K562 (cell line): ENCODE measurements at regions not wholly inside any gene's neighbourhood (a gene's known extent, or its start where the extent isn't known, plus 50 kb on each side); places are given as distances from the start of the nearest gene placed in this dataset.

Experiments
- ATAC-seq: fragments of 200-7000 bp; cut with Tn5 transposase; 3 replicates; pipeline ENCODE4 v1.9.1; 2020; ENCODE audit warnings: moderate library complexity
- BruUV-seq: library from RNA; stranded (reverse); fragments of 400-500 nt; replicated peaks from 2 replicates; lab custom pipeline; 2021; lab: Mats Ljungman, UMichigan
- CTCF ChIA-PET: fragments of 300-600 bp; formaldehyde crosslinking; extraction: SDS; loops from one replicate; lab custom pipeline; 2021; ENCODE audit warnings: low intra/inter-chr PET ratio; lab: Yijun Ruan, JAX
- POLR2A ChIA-PET: fragments of 300-600, 350-650 bp; sonication (Branson Sonifier 250); formaldehyde crosslinking; extraction: SDS; loops from one replicate; lab custom pipeline; 2021; ENCODE audit warnings: antibody characterized with exemption, inconsistent platforms; lab: Yijun Ruan, JAX
- DNase-seq, 4 experiments: peaks; one replicate each; pipeline versions ENCODE4 v3.0.0 to v3.0.0-alpha.2; 2011 to 2018; ENCODE audit warnings: low spot score in 3 of 4, mixed read lengths in 3 of 4; ENCODE audit errors: extremely low read depth in 1 of 4
- FAIRE-seq: peaks from 2 replicates; lab custom pipeline; 2011; peaks lifted over from hg19 to GRCh38; lab: Jason Lieb, UNC
- H2AFZ ChIP-seq: 2 replicates; pipeline ENCODE4 v1.6.0; 2011; ENCODE audit warnings: low read depth, low read length, control low read depth, inconsistent platforms
- H3K27ac ChIP-seq: fragments of 200-600 bp; 3 replicates; pipeline ENCODE4 v1.8.0; 2011; ENCODE audit warnings: low read depth, mild to moderate bottlenecking, control low read depth, inconsistent platforms, low read length, moderate library complexity, mixed read lengths; ENCODE audit errors: extremely low read depth
- H3K27me3 ChIP-seq, 2 experiments: fragments of 300-600 bp in 1 of 2; 2 replicates in 1 of 2; 3 replicates in 1 of 2; pipeline versions ENCODE4 v1.6.0 to v1.8.0; 2011; ENCODE audit warnings: inconsistent platforms in 2 of 2, low read length in 2 of 2, mild to moderate bottlenecking in 1 of 2, mixed read lengths in 1 of 2, moderate library complexity in 1 of 2; ENCODE audit not compliant: control insufficient read depth in 2 of 2, insufficient read depth in 2 of 2
- H3K36me3 ChIP-seq: fragments of 300-600 bp; 3 replicates; pipeline ENCODE4 v1.8.0; 2011; ENCODE audit warnings: mild to moderate bottlenecking, low read length, inconsistent platforms; ENCODE audit not compliant: control insufficient read depth, insufficient read depth
- H3K4me1 ChIP-seq, 2 experiments: fragments of 200-600 bp in 1 of 2; replicated peaks in 1 of 2; 2 replicates in 1 of 2; 3 replicates in 1 of 2; pipeline versions ENCODE4 v1.5.1 to v1.8.0; 2011; ENCODE audit warnings: inconsistent platforms in 2 of 2, low read length in 2 of 2, mild to moderate bottlenecking in 1 of 2, mixed read lengths in 1 of 2, moderate library complexity in 1 of 2; ENCODE audit not compliant: control insufficient read depth in 2 of 2, insufficient read depth in 2 of 2
- H3K4me2 ChIP-seq: 2 replicates; pipeline ENCODE4 v1.6.1; 2011; ENCODE audit warnings: low read length, control low read depth, inconsistent platforms, mixed read lengths; ENCODE audit not compliant: insufficient read depth
- H3K4me3 ChIP-seq: fragments of 200-600 bp; sonication (generic), shearing (Covaris generic); 2 replicates; pipeline ENCODE4 v1.5.1; 2016; ENCODE audit warnings: control low read depth, inconsistent platforms
- H3K79me2 ChIP-seq: fragments of 200-600 bp; 3 replicates; pipeline ENCODE4 v1.8.0; 2011; ENCODE audit warnings: low read length, inconsistent platforms; ENCODE audit not compliant: control insufficient read depth, insufficient read depth
- H3K9ac ChIP-seq, 2 experiments: 2 replicates each; pipeline versions ENCODE4 v1.6.0 to v1.6.1; 2011; ENCODE audit warnings: low read depth in 2 of 2, low read length in 2 of 2, control low read depth in 1 of 2, inconsistent platforms in 1 of 2, mild to moderate bottlenecking in 1 of 2, mixed read lengths in 1 of 2; ENCODE audit not compliant: insufficient read depth in 1 of 2
- H3K9me1 ChIP-seq: one replicate; pipeline ENCODE4 v1.6.0; 2011; ENCODE audit warnings: inconsistent platforms, mild to moderate bottlenecking, low read length, moderate library complexity; ENCODE audit not compliant: control insufficient read depth, insufficient read depth
- H3K9me3 ChIP-seq: replicated peaks from 2 replicates; pipeline ENCODE4 v1.5.1; 2011; ENCODE audit warnings: low read depth, low read length, inconsistent platforms; ENCODE audit not compliant: control insufficient read depth, insufficient read depth
- H4K20me1 ChIP-seq: replicated peaks from 2 replicates; pipeline ENCODE4 v1.6.1; 2011; ENCODE audit warnings: low read length, inconsistent platforms, mixed read lengths; ENCODE audit not compliant: control insufficient read depth, insufficient read depth
- ATF1 ChIP-seq, 2 experiments: fragments of 450-650 bp in 1 of 2; IDR thresholded peaks; 2 replicates each; pipeline ENCODE4 v1.6.1; 2016; ENCODE audit warnings: missing compliant biosample characterization in 1 of 2, missing genetic modification characterization in 1 of 2
- DPF2 ChIP-seq: fragments of 450-650 bp; IDR thresholded peaks from 2 replicates; pipeline ENCODE4 v1.6.1; 2016
- EHMT2 ChIP-seq: fragments of 450-650 bp; IDR thresholded peaks from 2 replicates; pipeline ENCODE4 v1.6.1; 2018; ENCODE audit warnings: antibody characterized with exemption
- FOXP1 ChIP-seq: sonication (generic); formaldehyde crosslinking; IDR thresholded peaks from 2 replicates; pipeline ENCODE4 v1.8.0; 2022; ENCODE audit warnings: mild to moderate bottlenecking, missing genetic modification reagents
- HDAC3 ChIP-seq: fragments of 450-650 bp; IDR thresholded peaks from 2 replicates; pipeline ENCODE4 v1.6.1; 2018; ENCODE audit warnings: borderline replicate concordance, mild to moderate bottlenecking, moderate library complexity; ENCODE audit not compliant: partially characterized antibody
- HMGN3 ChIP-seq: IDR thresholded peaks from 2 replicates; pipeline ENCODE4 v1.6.1; 2011; ENCODE audit warnings: borderline replicate concordance, low read depth, mild to moderate bottlenecking, mixed read lengths, low read length; ENCODE audit not compliant: insufficient read length; ENCODE audit errors: extremely low read depth
- MAFG ChIP-seq: fragments of 450-650 bp; conservative IDR thresholded peaks from 2 replicates; pipeline ENCODE4 v1.6.1; 2016; ENCODE audit warnings: missing genetic modification characterization, missing compliant biosample characterization
- NFXL1 ChIP-seq: fragments of 450-650 bp; formaldehyde crosslinking; IDR thresholded peaks from 2 replicates; pipeline ENCODE4 v1.4.0; 2021; ENCODE audit warnings: mild to moderate bottlenecking
- PCBP1 ChIP-seq: fragments of 200-400 bp; formaldehyde crosslinking; IDR thresholded peaks from 2 replicates; pipeline ENCODE4 v1.6.1; 2018; ENCODE audit warnings: mild to moderate bottlenecking, low read depth, low read length; ENCODE audit not compliant: poor library complexity, severe bottlenecking
- RBM17 ChIP-seq: fragments of 200-400 bp; formaldehyde crosslinking; IDR thresholded peaks from 2 replicates; pipeline ENCODE4 v1.6.1; 2017; ENCODE audit warnings: low read depth, mild to moderate bottlenecking, low read length, borderline replicate concordance
- SFPQ ChIP-seq: fragments of 200-400 bp; formaldehyde crosslinking; IDR thresholded peaks from 2 replicates; pipeline ENCODE4 v1.6.1; 2017; ENCODE audit warnings: mild to moderate bottlenecking, low read depth, low read length, moderate library complexity
- SLC30A9 ChIP-seq: fragments of 250-450 bp; sonication (Bioruptor Pico); IDR thresholded peaks from 2 replicates; pipeline ENCODE4 v1.8.0; 2022; ENCODE audit warnings: mild to moderate bottlenecking, moderate library complexity
- THRAP3 ChIP-seq: fragments of 450-650 bp; IDR thresholded peaks from 2 replicates; pipeline ENCODE4 v1.6.1; 2016; ENCODE audit warnings: mild to moderate bottlenecking, inconsistent platforms, borderline replicate concordance
- ZNF274 ChIP-seq: IDR thresholded peaks from 2 replicates; pipeline ENCODE4 v1.6.1; 2011; ENCODE audit warnings: low read depth, mild to moderate bottlenecking, low read length, moderate library complexity, borderline replicate concordance
- ZNF316 ChIP-seq: fragments of 450-650 bp; IDR thresholded peaks from 2 replicates; pipeline ENCODE4 v1.6.1; 2016
- ZNF551 ChIP-seq: fragments of 250-450 bp; sonication (Bioruptor Pico); IDR thresholded peaks from 2 replicates; pipeline ENCODE4 v1.5.0; 2021; ENCODE audit warnings: mild to moderate bottlenecking, moderate library complexity
- WGBS: fragments of 100-300 bp; shearing (Covaris generic); methylation state at CpG from one replicate; pipeline ENCODE4 v1.1.6; 2016; ENCODE audit warnings: low coverage, mixed read lengths; ENCODE audit not compliant: insufficient coverage; ENCODE audit errors: missing lambda C conversion rate; 5-methylcytosine and 5-hydroxymethylcytosine counted together
- in situ Hi-C: fragments of 300-500 bp; cut with MboI; formaldehyde crosslinking; loops from 4 replicates; pipeline ENCODE4 v1.15.0; 2018; ENCODE audit warnings: inconsistent platforms, mixed read lengths
- intact Hi-C: fragments of 100-400 bp; cut with micrococcal nuclease; formaldehyde crosslinking; loops from 2 replicates; pipeline ENCODE4 v1.14.2; 2022
- TF ChIP-seq, protein P1 (sequence below): fragments of 250-450 bp; sonication (Bioruptor Pico); IDR thresholded peaks from 2 replicates; pipeline ENCODE4 v1.5.0; 2021; ENCODE audit warnings: mild to moderate bottlenecking, borderline replicate concordance
- TF ChIP-seq, protein P2 (sequence below): fragments of 450-650 bp; conservative IDR thresholded peaks from 2 replicates; pipeline ENCODE4 v1.6.1; 2016; ENCODE audit warnings: missing genetic modification characterization, low read depth, mild to moderate bottlenecking, missing compliant biosample characterization, moderate library complexity

DNA sequence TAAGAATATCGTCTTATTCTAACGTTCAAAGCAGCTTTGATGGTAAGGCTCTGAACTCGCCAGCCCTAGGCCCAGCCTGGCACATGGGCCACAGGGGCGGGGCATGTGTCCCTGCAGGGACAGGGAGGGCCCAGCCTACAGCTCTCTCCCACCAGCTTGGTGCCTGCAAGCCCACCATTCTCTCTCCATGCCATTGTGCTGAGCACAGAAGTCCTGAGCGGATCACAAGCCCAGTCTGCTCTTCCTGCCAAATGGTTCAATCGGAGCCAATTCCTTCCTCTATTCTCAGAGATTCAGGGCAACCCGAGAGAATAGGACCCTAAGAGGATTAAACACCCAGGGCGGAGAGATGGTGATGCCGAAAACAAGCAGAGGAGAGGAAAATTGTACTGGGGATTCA lies 50.3 kb upstream of the APCDD1 start:
- CTCF ChIA-PET: no interaction called here
- H3K9me3 ChIP-seq: no peaks in the 10 kb centered on the region
- POLR2A ChIA-PET: interaction anchor here (0.7 kb wide), 1 partner anchor 151 kb away, joined by 5 read pairs; no protein-coding TSS in a partner anchor
- no peak overlapping the region for H2AFZ ChIP-seq
- BruUV-seq: no TSS peak
- ATAC-seq: no peak
- no peak for DNase-seq
- peaks cover 25 to 43% of the 10 kb centered on the region in 2 experiments for H3K27me3 ChIP-seq
- H3K27ac ChIP-seq: no peak overlapping the region
- no peaks in the 10 kb centered on the region for H3K9me1 ChIP-seq
- no peaks in the 10 kb centered on the region for H4K20me1 ChIP-seq
- in situ Hi-C loops: no loop called here
- H3K9ac ChIP-seq: no peak overlapping the region
- no peak for TF ChIP-seq HMGN3
- TF ChIP-seq, protein P1, sequence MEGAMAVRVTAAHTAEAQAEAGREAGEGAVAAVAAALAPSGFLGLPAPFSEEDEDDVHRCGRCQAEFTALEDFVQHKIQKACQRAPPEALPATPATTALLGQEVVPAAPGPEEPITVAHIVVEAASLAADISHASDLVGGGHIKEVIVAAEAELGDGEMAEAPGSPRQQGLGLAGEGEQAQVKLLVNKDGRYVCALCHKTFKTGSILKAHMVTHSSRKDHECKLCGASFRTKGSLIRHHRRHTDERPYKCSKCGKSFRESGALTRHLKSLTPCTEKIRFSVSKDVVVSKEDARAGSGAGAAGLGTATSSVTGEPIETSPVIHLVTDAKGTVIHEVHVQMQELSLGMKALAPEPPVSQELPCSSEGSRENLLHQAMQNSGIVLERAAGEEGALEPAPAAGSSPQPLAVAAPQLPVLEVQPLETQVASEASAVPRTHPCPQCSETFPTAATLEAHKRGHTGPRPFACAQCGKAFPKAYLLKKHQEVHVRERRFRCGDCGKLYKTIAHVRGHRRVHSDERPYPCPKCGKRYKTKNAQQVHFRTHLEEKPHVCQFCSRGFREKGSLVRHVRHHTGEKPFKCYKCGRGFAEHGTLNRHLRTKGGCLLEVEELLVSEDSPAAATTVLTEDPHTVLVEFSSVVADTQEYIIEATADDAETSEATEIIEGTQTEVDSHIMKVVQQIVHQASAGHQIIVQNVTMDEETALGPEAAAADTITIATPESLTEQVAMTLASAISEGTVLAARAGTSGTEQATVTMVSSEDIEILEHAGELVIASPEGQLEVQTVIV (CRISPR knock-in tag): no peak
- no peak for TF ChIP-seq MAFG
- TF ChIP-seq, protein P2, sequence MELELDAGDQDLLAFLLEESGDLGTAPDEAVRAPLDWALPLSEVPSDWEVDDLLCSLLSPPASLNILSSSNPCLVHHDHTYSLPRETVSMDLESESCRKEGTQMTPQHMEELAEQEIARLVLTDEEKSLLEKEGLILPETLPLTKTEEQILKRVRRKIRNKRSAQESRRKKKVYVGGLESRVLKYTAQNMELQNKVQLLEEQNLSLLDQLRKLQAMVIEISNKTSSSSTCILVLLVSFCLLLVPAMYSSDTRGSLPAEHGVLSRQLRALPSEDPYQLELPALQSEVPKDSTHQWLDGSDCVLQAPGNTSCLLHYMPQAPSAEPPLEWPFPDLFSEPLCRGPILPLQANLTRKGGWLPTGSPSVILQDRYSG: no peak
- TF ChIP-seq ZNF274: no peak
- no peak for TF ChIP-seq ZNF316
- TF ChIP-seq FOXP1: no peak
- TF ChIP-seq ATF1 (CRISPR knock-in tag; IDR thresholded peaks at IDR 0.05): no peak
- TF ChIP-seq ATF1 (tag; IDR thresholded peaks at IDR 0.05): no peak
- no peak for TF ChIP-seq NFXL1 (CRISPR knock-in tag)
- TF ChIP-seq SFPQ: no peak
- no peak for TF ChIP-seq RBM17
- TF ChIP-seq PCBP1: no peak
- no peak for TF ChIP-seq THRAP3
- TF ChIP-seq SLC30A9 (CRISPR knock-in tag): no peak
- TF ChIP-seq HDAC3: no peak
- no peak for TF ChIP-seq EHMT2
- no peak for TF ChIP-seq DPF2
- TF ChIP-seq ZNF551: no peak
- no peaks in the 10 kb centered on the region for H3K36me3 ChIP-seq
- H3K4me1 ChIP-seq: no peaks in the 10 kb centered on the region
- no peak overlapping the region for H3K4me3 ChIP-seq
- no peak for FAIRE-seq
- WGBS: 2% methylated on average over 9 of the region's 9 CpGs
- no peaks in the 10 kb centered on the region for H3K79me2 ChIP-seq
- no peak overlapping the region for H3K4me2 ChIP-seq
- intact Hi-C loops: no loop called here
